Fibroblast of skin of abdomen (primary cell): ENCODE measurements at regions not wholly inside any gene's neighbourhood (a gene's known extent, or its start where the extent isn't known, plus 50 kb on each side); places are given as distances from the start of the nearest gene placed in this dataset.

Source experiments
- DNase-seq: peaks from one replicate; pipeline ENCODE4 v3.0.0-alpha.2; 2013

- DNase-seq, result no peak
Measured at GRCh38 chrX:115494161-115494560, 66.8 kb upstream of the PLS3 start.

GRCh38 chrX:115499112-115499805 lies 61.7 kb upstream of the PLS3 start:
- no peak for DNase-seq

- no peak for DNase-seq
Measured at GRCh38 chrX:115503099-115503498, 57.9 kb upstream of the PLS3 start.

GRCh38 chrX:115504167-115504566 lies 56.8 kb upstream of the PLS3 start:
- DNase-seq, result no peak
